ENCODE measurements at regions not wholly inside any gene's neighbourhood (a gene's known extent, or its start where the extent isn't known, plus 50 kb on each side); places are given as distances from the start of the nearest gene placed in this dataset.

GRCh38 chr1:5555853-5556252 lies 436.4 kb downstream of the NPHP4 start:
- CTCF ChIA-PET: no interaction called here
- Histone ChIP-seq H3K9ac (ENCODE audit: low read length) (no peak overlapping the region), H2AFZ (ENCODE audit: low read length) (no peak overlapping the region), H3K36me3 (ENCODE audit: low read depth, low read length) (no peaks in the 10 kb centered on the region), H3K4me3 (ENCODE audit: low read length) (no peak overlapping the region), H3K4me2 (ENCODE audit: low read length) (no peak overlapping the region), H4K20me1 (ENCODE audit: low read length) (no peaks in the 10 kb centered on the region), H3K9me2 (replicated peaks; ENCODE audit: low read length) (no peaks in the 10 kb centered on the region), H3F3A (ENCODE audit: low read length, unreplicated experiment) (no peaks in the 10 kb centered on the region), H3K4me1 (ENCODE audit: insufficient read depth, low read length) (no peaks in the 10 kb centered on the region), H3K27me3 (ENCODE audit: low read length) (0 out of 2 replicates have a peak, but pooled peaks cover 3% of the 10 kb centered on the region), H3K9me3 (ENCODE audit: low read length) (peaks cover 13% of the 10 kb centered on the region; the same call in 1 of the 2 replicates), H3K79me2 (ENCODE audit: low read length) (no peaks in the 10 kb centered on the region), H3K27ac (ENCODE audit: low read length) (no peak overlapping the region)
- no peak for DNase-seq
- TF ChIP-seq EZH2 (IDR thresholded peaks at IDR 0.05; ENCODE audit: low read length, unreplicated experiment): no peak
- TF ChIP-seq CTCF (conservative IDR thresholded peaks at IDR 0.05; ENCODE audit: low read depth, low read length): no peak
- no peak for TF ChIP-seq EZH2phosphoT487 (IDR thresholded peaks at IDR 0.05; ENCODE audit: borderline replicate concordance, low read length)
- no TSS peak for BruUV-seq (replicated peaks)
- ATAC-seq: no peak
- POLR2A ChIA-PET (ENCODE audit: unreplicated experiment): no interaction called here
- intact Hi-C loops (cut with micrococcal nuclease): no loop called here

GRCh38 chr1:5554784-5555183 lies 437.4 kb downstream of the NPHP4 start:
- H3K9me2 ChIP-seq (replicated peaks; ENCODE audit: low read length): no peaks in the 10 kb centered on the region
- no peaks in the 10 kb centered on the region for H3F3A ChIP-seq (ENCODE audit: low read length, unreplicated experiment)
- ATAC-seq (no peak), DNase-seq (no peak)
- H2AFZ ChIP-seq (ENCODE audit: low read length): no peak overlapping the region
- H4K20me1 ChIP-seq (ENCODE audit: low read length): no peaks in the 10 kb centered on the region
- intact Hi-C loops (cut with micrococcal nuclease): no loop called here
- no peak overlapping the region for H3K4me3 ChIP-seq (ENCODE audit: low read length)
- no peak overlapping the region for H3K27ac ChIP-seq (ENCODE audit: low read length)
- 0 out of 2 replicates have a peak, but pooled peaks cover 3% of the 10 kb centered on the region for H3K27me3 ChIP-seq (ENCODE audit: low read length)
- no peaks in the 10 kb centered on the region for H3K79me2 ChIP-seq (ENCODE audit: low read length)
- no peak overlapping the region for H3K4me2 ChIP-seq (ENCODE audit: low read length)
- ChIA-PET CTCF (no interaction called here), POLR2A (ENCODE audit: unreplicated experiment) (no interaction called here)
- TF ChIP-seq EZH2 (IDR thresholded peaks at IDR 0.05; ENCODE audit: low read length, unreplicated experiment) (no peak), EZH2phosphoT487 (IDR thresholded peaks at IDR 0.05; ENCODE audit: borderline replicate concordance, low read length) (no peak), CTCF (conservative IDR thresholded peaks at IDR 0.05; ENCODE audit: low read depth, low read length) (no peak)
- H3K4me1 ChIP-seq (ENCODE audit: insufficient read depth, low read length): no peaks in the 10 kb centered on the region
- no TSS peak for BruUV-seq (replicated peaks)
- no peak overlapping the region for H3K9ac ChIP-seq (ENCODE audit: low read length)
- H3K36me3 ChIP-seq (ENCODE audit: low read depth, low read length): no peaks in the 10 kb centered on the region
- H3K9me3 ChIP-seq (ENCODE audit: low read length): peaks cover 22% of the 10 kb centered on the region; the same call in 1 of the 2 replicates

DNA sequence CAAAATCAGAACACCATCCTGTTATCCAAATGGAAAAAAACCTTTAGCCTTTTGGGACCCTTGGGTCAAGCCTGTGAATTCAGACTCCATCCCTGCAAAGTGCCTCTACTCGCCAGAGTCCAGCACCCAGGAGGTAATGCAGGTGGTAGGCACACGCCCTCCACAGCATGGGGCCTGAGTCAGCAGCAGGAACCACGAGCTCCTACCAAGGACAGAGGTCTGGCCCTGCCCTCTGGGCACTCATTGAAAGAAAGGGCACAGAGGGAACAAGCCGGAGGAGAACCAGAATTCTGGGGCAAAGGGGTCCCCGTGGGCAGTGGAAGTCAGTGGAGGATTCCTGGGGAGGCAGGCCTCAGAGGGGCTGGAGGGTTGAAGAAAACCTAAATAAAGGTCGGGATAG lies 438.1 kb downstream of the NPHP4 start:
- Histone ChIP-seq H3K4me2 (ENCODE audit: low read length) (no peak overlapping the region), H3K36me3 (ENCODE audit: low read depth, low read length) (no peaks in the 10 kb centered on the region), H3K9me3 (ENCODE audit: low read length) (peaks cover 22% of the 10 kb centered on the region; the same call in 1 of the 2 replicates), H2AFZ (ENCODE audit: low read length) (no peak overlapping the region), H3K79me2 (ENCODE audit: low read length) (no peaks in the 10 kb centered on the region), H3K27ac (ENCODE audit: low read length) (no peak overlapping the region), H3K4me1 (ENCODE audit: insufficient read depth, low read length) (no peaks in the 10 kb centered on the region), H3K4me3 (ENCODE audit: low read length) (no peak overlapping the region), H3K9me2 (replicated peaks; ENCODE audit: low read length) (no peaks in the 10 kb centered on the region), H3F3A (ENCODE audit: low read length, unreplicated experiment) (no peaks in the 10 kb centered on the region), H3K27me3 (ENCODE audit: low read length) (0 out of 2 replicates have a peak, but pooled peaks cover 3% of the 10 kb centered on the region), H4K20me1 (ENCODE audit: low read length) (no peaks in the 10 kb centered on the region), H3K9ac (ENCODE audit: low read length) (no peak overlapping the region)
- POLR2A ChIA-PET (ENCODE audit: unreplicated experiment): no interaction called here
- DNase-seq: no peak
- CTCF ChIA-PET: no interaction called here
- BruUV-seq (replicated peaks): no TSS peak
- ATAC-seq: no peak
- intact Hi-C loops (cut with micrococcal nuclease): no loop called here
- TF ChIP-seq EZH2phosphoT487 (IDR thresholded peaks at IDR 0.05; ENCODE audit: borderline replicate concordance, low read length): no peak
- no peak for TF ChIP-seq CTCF (conservative IDR thresholded peaks at IDR 0.05; ENCODE audit: low read depth, low read length)
- TF ChIP-seq EZH2 (IDR thresholded peaks at IDR 0.05; ENCODE audit: low read length, unreplicated experiment): no peak
